Inferior parietal cortex (tissue), 1 donor: ENCODE measurements at regions not wholly inside any gene's neighbourhood (a gene's known extent, or its start where the extent isn't known, plus 50 kb on each side); places are given as distances from the start of the nearest gene placed in this dataset.

Experiments used
- DNase-seq: peaks from one replicate; pipeline ENCODE4 v3.0.0-alpha.2; 2016; ENCODE audit errors: extremely low spot score

DNA sequence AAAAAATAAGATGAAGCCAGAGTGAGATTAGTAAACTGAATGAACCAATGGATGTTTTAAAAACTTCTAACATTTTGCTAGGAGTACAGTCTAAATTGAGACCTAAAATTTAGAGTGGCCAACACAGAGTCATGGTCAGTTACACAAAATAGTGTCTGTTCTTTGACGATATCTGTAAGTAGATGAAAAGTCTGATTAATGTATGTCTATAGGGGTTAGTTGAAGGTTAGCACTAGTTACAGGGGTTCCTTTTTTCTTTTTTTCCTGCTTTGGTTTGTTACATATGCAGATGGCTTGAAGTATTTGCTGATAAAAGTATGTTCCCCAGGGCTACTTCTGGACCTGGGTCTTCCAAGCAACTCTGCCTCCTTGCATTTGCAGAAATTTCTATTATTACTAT is 90.1 kb upstream of the MTPN start:
- no peak for DNase-seq

DNA sequence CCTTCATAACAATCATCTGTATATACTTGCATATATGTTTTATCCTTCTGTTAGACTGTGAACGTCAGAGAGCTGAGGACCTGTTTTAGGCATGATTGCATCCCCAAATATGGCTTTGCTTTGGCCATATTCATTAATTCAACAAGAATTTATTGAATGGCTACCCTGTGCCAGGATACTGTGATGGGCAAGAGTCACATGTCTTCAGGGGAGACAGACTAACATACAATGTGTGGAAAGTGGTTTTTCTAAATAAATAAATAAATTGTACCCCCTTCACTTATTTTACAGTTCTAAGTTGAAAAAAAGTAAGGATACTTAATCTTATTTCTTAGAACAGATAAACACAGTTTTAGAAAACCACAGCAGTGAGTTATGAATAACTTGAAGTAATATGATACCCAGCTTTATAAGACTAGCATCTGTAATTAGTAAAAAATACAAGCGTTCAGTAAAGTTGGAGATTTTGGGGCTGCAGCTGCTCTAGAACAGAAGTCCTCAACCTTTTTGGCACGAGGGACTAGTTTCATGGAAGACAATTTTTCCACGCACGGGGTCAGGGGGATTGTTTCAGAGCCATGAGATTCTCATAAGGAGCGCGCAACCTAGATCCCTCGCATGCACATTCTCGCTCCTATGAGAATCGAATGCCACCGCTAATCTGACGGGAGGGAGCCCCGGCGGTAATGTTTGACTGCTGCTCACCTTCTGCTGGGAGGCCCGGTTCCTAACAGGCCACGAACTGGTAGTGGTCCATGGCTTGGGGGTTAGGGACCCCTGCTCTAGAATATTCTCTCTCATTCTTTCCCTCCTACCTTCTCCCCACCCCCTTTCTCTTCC is 89.4 kb upstream of the MTPN start:
- no peak for DNase-seq

DNA sequence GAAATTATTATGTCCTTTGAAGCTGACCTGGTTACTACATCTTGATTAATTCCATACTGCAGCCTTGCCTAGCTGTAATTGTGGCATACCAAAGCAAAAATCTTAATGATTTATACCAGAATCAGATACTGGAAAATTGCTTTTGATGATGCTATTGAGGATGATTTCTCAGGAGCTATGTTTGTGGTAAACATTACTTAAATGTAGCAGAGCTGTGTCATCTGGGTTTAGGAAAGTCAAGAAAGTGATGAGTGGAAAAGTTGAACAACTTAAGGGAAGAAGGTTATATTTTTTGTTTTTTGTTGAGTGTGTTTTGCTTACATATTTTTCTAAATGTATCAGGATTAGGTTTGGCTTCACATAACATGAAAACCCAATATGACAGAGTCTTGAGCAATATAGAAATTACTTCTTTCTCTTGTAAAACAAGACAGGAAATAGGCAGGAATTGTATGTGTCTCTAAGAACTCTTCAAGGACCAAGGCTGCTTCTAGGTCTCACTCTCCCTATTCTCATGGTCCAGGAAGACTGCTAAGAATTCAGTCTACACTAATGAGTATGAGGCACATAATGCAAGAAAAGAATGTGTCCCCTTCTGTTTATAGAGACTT is 87.6 kb upstream of the MTPN start:
- DNase-seq: no peak

DNA sequence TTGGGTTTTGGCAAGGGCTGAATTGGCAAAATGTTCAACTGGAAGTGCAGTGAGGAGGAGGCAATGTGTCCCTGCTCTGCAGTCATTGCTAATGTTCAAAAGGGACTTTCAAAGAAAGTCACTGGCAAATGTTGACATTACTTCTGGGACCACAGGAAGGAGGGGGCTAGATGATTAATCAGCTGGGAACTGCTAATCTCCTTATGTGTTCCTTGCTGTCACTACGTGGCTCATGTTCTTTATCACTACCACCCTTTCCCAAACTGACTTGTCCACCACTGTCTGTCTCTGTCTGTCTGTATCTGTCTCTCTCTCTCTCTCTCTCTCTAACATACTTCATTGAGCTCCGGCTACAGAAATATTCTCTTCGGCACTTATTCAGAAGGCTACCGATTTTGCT is 86.9 kb upstream of the MTPN start:
- no peak for DNase-seq

DNA sequence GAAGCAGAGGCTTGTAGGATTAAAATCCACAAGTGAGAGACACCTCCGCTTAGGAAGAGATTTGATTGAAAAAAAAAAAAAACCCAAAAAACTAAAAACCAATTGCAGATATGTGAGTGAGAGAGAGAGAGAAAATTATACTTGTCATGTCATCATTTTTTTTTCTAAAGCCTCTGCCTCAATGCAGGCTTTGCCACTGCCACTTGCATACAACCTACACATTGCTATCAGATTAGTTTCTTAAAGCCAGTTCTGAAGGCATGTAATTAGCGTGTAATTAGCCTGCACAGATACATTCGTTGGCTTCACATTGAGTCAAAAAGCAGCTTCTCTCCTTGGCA is 86.1 kb upstream of the MTPN start:
- no peak for DNase-seq

DNA sequence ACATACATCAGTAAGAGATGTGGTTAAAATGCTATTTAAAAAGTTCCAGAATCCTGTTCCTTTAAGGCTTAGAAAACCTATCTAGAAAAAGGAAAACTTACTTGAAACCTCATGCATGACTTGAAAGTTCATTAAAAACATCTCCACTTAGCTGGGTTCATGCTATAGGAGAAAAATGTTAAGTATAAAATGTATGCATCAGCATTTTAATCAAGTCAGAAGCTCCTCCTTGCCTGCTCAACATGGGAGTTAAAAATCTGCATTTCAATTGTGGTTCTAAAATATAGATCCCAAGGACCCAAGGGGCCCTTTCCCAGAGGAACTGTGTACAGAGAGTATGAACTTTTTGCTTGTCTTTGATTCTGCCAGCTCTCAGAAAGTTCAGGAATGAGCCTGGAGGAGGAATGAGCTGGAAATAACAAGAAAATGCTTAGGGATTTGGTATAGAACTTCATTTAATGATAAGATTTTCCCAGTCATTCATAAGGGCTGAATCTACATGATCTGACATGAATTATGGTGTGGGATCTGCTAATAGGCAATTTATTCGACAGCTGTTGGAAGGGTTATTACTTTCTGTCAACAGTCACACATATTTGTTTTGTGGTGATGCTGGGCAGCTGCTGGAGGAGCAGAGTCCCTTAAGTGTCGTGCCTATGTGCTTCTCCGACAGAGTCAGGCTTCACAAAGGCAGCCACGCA is 85.6 kb upstream of the MTPN start:
- no peak for DNase-seq

DNA sequence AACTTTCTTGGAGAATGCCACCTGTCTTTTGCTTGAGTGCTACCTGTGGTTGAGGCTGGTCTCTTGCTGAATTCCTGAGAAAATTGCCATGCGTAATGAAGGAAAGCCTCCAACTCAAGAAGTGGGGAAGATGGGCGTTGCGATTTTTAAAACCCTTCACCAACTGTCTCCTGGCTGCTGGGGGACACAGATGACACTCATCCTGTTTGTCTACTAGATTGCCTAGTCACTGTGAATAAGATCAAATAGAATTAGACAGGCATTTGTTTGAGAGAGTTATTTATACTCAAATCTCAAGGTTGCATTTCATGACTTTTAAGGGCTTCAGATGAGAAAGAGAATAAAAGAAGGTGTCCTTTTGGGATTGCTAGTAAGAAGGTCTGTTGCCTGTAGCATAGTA is 84.3 kb upstream of the MTPN start:
- no peak for DNase-seq

DNA sequence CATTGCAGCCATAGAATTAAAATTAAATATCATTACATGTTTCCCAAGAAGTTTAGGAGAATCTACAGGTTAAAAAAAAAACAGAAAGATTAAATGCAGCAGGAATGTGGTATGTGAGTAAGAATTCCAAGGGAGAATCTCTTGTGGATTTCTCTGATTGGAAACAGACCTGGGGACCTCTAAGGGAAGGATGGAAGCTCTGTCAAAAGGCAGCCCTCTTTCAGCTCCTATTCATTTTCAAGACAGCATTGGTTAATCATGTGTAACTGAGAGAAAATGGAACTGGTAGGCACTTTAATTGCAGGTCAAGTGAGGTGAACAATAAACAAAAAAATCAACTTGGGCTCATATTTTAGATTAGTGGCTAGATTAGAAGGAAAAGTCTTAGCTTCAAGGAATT is 81.4 kb upstream of the MTPN start:
- DNase-seq: no peak

DNA sequence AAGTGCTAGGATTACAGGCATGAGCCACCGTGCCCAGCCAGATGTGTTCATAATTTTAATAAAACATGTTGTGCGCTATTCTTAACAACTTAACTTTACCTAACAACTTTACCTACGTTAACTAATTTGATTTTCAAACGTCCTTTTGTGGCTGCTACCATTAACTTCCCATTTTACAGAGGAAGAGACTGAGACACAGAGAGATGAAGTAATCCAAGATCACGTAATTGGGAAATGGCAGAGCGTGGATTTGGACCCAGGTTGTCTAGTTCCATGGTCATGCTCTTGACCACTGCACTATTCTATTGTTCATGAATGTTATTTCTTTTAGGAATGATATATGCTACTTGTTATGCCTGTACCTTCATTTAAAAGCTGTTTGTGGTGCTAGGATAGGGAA is 80.3 kb upstream of the MTPN start:
- no peak for DNase-seq

DNA sequence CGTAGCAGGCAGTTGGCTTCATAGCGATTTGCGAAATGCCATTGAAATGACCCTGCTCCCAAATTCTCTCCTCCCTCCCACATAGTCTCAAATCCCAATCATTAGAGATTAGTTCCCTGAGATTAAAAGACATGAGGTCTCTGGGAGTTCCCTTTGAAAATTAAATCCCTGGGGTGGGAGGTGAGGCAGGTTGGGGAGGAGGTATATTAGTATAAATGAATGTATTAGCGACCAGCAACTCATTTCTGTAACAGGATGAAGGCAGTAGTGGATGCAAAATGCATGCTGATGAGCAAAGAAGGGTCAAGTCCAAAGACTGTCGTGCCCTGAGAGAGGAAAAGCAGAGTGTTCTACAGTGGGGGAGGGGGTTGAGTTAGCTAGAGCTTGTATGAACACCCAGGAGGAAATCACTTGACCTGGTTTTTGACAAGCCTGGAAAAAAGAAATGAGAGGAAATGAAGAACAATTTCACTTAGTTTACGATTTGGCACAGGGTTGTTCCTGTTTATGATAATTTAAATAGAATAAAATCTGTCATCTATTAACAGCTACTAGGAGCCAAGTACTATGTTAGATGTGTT is 79.6 kb upstream of the MTPN start:
- no peak for DNase-seq

DNA sequence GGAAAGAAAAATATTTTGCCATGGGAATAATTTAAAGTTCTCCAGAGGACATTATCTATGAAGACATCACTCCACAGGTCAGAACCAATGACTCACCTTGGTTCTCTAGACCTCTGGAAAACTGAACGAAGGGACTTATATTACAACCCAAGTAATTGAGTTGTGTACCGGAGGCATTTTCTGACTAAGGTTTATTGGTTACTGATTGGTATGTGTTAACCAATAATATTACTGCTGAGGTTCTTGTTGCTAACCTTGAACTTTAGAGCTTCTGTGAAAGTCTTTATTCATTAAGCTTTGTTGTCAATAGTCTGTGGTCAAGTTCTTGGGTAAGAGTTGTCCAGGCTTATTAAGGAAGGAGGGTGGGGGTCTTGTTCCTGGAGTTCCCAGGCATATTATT is 78.1 kb upstream of the MTPN start:
- DNase-seq: no peak

DNA sequence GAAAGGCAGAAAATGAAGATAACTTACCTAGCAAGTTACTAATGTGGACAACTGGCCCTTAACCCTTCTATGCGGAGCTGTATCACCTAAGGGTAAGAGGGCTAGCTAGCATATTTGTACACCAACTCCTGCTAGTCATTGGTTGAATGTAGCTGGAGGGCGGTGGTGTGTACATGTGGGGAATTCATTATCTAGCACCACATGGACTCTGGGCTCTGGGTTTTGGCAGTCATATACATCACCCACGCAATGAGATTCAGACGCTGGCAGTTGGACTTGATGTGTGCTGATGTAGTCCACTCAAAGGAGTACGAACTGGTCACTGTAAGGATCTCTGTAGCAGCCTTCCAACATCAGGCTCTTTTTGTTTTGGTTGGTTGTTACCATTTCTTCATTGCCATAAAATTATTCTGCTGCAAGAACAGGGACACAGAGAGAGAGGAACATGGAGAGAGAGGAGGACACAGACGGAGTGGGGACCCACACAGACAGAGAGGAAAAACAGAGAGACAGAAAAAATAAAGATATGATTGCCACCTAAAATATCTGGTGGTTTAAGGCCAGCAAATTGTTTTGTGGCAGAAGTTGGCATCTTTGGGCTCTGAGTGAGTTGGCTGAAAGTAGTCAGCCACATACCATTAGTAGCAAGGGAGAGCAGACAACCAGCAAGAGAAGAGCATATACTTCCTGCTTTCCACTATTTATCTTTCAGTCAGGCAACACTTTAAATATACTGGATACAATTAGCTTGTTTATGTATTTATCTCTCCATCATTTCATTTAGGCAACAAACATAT is 76.7 kb upstream of the MTPN start:
- DNase-seq: no peak

DNA sequence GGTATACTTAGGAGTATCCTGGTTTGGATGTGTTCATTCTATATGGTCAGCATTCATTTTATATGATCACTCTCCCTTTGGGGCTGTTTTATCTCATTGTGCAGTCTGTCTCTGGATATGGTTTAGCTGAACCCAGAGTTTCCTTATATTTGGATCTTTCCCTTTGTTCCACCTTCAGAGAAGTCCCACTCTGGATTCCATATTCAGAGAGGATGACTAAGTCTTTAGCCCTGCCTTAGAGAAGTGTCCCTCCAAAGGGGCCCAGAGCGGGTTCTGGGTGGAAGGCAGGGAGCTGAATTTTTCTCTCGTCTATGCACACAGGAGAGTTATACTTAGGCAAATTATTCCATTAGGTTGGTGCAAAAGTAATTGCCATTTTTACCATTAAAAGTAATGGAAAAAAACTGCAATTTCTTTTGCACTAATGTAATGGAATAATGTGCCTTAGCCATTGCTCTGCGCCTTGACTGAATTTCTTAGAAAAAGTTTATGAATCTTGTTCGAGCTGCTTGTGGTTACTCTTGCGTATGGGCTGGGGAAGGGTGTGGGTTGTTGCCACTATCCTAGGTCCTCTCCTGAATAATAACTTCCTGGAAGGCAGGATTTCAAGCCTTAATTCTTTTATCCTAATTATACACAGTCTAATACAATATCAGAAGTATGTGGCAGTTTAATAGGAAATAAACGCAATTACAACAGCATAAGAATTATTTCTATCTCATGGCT is 74.2 kb upstream of the MTPN start:
- DNase-seq: no peak

DNA sequence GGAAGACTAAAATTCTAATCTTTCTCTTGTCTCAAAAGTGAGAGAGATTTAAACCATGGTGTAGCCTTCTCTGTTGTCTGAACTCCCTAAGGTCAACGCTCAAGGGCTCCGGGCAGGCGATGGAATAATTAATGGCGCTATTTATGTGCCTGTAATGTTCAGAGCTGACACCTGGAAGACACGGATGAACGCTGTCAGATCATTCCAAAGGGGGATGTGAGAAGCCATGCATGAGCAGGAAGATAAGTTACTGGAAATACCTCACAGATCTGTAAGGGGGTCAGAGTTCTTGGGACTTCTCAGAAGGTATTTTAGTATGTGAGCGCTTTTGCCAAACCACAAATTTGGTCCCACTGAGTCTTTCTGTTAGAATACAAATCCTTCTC is 73.3 kb upstream of the MTPN start:
- no peak for DNase-seq

DNA sequence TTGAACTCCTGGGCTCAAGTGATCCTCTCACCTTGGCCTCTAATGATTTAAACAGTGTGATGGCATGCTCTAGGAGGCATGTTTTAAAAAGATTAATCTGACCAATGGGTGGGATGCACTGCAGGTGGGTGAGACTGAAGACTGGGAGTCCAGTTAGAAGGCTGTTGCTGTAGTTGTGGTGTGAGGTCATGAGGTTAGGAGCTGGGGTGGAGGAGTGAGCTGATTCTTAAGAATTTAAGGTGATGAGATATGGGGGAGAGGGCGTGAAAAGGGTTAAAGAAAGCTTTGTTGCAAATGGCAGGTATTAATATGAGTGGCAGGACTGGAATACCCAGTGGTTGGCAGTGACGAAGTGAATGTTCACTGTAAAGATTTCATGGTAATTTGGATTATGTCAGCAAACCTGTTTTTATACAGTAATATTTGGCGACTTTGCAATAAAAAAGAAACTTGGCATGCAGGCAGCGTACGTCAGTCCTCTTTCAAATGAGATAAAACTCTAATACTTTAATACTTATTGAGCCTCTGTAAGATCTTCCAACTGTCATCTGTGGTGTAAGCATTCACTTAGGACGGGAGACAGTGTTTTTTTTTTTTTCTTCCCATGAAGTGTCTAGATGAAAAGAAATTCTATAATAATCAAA is 72.8 kb upstream of the MTPN start:
- no peak for DNase-seq

DNA sequence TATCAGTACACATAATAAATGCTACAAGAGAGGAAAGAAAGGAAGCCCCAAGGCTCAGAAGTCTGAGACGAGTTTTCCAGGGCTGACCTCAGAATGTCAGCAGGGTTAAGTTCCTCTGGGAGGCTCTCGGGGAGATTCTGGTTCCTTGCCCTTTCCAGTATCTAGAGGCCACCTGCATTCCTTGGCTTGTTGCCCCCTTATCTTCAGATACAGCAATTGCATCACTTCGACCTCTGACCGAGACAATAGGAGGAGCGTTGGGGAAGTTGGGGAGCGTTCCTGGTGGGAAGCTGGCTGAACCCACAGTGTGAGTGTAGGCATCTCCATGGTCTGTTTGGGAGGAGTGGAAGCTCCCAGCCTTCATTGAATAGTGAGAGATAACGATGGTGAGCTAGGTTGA is 72.0 kb upstream of the MTPN start:
- DNase-seq: no peak

DNA sequence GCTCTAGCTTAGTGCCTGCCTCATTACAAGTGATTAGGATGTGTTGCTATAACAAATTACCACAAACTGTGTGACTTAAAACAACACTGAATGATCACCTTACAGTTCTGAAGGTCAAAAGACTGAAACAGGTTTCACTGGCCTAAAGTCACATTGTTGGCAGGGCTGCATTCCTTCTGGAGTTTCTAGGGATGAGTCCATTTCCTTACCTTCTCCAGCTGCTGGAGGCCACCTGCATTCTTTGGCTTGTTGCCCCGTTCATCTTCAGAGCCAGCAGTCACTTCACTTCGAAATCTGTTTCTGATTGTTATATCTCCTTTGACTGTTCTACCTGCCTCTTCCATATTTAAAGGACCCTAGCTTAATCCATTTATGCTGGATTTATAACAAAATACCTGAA is 69.4 kb upstream of the MTPN start:
- DNase-seq: no peak

DNA sequence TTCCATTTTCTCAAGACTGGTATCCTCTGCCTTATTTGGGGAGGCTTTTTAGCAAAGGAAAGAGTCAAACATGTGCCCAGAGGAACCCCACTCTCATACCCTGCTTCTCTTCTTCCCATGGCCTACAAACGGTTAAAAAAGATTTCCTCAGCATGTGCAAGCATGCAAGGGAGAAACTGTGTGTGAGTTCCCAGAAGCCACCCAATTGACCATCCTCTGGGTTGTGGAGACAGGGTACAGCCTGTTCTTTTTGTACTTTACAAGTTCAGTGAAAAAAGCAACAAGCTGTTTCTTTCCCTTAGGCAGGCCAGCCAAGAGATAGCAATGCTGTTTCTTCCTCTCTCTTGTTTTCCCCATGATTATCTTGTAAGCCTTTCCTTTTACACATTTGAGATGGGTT is 68.8 kb upstream of the MTPN start:
- no peak for DNase-seq

DNA sequence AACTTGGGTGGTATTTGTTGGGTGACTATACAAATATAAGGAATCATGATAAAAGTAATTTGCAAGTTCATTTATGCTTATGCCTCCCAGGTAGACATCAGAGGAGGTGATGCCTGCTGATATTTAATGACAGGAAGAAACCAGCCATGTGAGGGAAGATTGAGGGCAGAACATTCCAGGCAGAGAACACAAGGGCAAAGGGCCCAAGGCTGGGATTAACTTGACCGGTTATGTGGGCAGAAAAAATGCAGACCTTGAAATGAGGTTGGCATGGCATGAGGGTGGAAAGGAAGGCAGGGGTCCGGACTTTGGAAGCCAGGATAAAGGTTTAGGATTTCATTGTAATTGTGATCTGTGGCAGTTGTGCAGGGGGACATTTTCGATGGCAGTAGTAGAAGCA is 68.0 kb upstream of the MTPN start:
- no peak for DNase-seq

DNA sequence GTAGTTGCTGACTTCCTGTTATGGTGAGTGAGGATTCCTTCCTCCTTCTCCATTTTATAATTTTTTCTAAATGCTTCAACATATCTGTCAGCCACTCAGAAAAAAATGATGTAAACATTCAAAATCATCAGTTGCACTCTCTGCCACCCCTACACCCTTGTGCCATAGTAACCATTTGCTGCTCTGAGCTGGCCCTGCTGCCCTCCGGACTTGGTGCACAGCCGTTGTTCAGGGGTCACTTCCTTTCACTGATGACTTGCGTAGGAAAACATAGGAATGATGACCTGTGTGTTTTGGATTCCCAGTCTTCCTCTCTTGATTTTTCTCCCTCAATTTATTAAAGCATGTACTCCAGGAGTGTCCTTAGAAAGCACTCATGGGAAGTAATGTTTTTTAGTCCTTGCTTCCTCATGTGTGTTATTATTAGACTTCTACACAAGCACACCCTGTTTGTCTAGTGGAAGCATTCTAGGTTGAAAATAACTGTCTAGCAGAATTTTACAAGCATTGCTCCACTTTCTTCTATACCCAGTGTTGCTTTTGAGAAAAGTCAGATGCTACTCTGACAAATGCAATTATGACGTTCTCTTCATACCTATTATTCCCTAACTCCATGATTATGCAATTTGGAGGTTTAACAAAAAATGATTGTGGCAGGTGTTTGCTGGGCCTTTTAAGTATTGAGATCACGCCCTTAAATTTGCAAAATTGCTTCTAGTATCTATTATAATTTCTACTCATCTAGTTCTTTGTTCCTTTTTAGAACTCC is 62.6 kb upstream of the MTPN start:
- DNase-seq: no peak
